GM10266 (cell line): ENCODE measurements at regions not wholly inside any gene's neighbourhood (a gene's known extent, or its start where the extent isn't known, plus 50 kb on each side); places are given as distances from the start of the nearest gene placed in this dataset.

Experiments used
- DNase-seq: peaks from one replicate; pipeline ENCODE4 v3.0.0; 2012; ENCODE audit errors: extremely low spot score
- TF ChIP-seq, protein P1 (sequence below): IDR thresholded peaks from 2 replicates; pipeline ENCODE4 v1.5.1; 2012; ENCODE audit warnings: mild to moderate bottlenecking, low read depth; ENCODE audit not compliant: control insufficient read depth, insufficient read depth; ENCODE audit errors: missing control alignments

GRCh38 chr11:39304586-39304985 lies 2154.9 kb downstream of the LRRC4C start:
- no peak for DNase-seq
- TF ChIP-seq, protein P1, sequence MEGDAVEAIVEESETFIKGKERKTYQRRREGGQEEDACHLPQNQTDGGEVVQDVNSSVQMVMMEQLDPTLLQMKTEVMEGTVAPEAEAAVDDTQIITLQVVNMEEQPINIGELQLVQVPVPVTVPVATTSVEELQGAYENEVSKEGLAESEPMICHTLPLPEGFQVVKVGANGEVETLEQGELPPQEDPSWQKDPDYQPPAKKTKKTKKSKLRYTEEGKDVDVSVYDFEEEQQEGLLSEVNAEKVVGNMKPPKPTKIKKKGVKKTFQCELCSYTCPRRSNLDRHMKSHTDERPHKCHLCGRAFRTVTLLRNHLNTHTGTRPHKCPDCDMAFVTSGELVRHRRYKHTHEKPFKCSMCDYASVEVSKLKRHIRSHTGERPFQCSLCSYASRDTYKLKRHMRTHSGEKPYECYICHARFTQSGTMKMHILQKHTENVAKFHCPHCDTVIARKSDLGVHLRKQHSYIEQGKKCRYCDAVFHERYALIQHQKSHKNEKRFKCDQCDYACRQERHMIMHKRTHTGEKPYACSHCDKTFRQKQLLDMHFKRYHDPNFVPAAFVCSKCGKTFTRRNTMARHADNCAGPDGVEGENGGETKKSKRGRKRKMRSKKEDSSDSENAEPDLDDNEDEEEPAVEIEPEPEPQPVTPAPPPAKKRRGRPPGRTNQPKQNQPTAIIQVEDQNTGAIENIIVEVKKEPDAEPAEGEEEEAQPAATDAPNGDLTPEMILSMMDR = no peak

DNA sequence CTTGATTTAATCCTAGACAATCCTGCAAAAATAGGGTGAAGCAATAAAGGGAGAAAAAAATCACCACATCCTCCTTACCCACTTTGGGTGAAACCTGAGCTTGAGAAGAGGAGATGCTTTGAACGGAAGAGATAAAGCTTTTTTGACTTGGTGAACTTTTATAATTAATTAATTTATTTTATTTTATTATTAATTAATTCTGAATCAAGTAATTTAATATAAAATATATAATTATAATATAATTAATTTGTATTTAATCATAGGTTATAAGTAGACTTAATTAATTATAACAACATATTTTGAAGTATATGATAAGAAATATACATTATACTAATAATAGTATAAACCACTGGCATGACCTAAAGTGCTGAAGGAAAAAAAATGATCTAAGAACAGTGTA lies 2164.8 kb downstream of the LRRC4C start:
- TF ChIP-seq, protein P1 = no peak
- DNase-seq = no peak

GRCh38 chr11:39288011-39288410 lies 2171.4 kb downstream of the LRRC4C start:
- TF ChIP-seq, protein P1 = no peak
- DNase-seq = no peak

GRCh38 chr11:39268176-39268690 lies 2191.2 kb downstream of the LRRC4C start:
- TF ChIP-seq, protein P1 = no peak
- DNase-seq = no peak

GRCh38 chr11:39255648-39256047 lies 2203.8 kb downstream of the LRRC4C start:
- no peak for DNase-seq
- TF ChIP-seq, protein P1 = no peak

DNA sequence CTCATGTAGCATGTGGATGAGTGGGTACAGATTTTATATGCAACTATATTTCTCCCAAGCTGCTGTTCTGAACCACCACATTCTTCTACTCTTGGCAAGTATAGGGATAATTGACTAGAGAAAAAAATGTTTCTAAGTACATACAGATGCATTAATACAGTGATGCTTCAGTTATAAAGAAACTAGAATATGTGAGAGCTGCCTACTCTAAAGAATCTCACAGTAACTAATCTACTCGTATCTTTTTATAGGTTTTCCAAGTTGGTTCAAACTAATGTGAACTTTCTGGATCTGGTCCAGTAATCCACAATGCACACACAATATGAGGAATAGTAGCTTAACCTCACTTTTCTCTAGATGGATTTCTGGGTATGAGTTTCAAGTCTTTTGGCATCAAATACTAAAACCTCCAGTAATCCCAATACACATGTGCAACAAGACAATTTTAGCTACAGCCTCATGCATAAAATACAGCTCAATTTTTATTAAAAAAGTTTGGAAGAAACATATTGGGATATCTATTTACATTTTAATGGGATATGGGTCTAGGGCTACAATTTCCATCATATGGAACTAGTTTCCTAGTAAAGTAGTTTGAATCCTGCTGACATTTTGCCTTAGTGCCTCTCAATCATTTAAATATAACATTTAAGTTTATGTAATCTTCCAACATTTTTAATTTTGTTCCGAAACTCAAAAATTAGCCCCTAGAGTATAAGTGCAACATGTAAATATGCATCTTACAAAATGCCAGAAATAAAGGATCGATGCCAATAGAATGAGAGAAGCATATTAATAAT lies 2209.7 kb downstream of the LRRC4C start:
- TF ChIP-seq, protein P1 = no peak
- no peak for DNase-seq

- TF ChIP-seq, protein P1 = no peak
- DNase-seq = no peak
Observed at GRCh38 chr11:39247570-39248137, 2211.8 kb downstream of the LRRC4C start.
